Fibroblast of pulmonary artery (primary cell): ENCODE measurements at regions not wholly inside any gene's neighbourhood (a gene's known extent, or its start where the extent isn't known, plus 50 kb on each side); places are given as distances from the start of the nearest gene placed in this dataset.

Source experiments
- DNase-seq: peaks from one replicate; pipeline ENCODE4 v3.0.0-alpha.2; 2010; ENCODE audit warnings: low read depth
- H3K4me3 ChIP-seq: replicated peaks from 2 replicates; pipeline ENCODE4 v1.5.1; 2011; ENCODE audit warnings: low read depth, mild to moderate bottlenecking, control low read depth, low read length, moderate library complexity
- TF ChIP-seq, protein P1 (sequence below): IDR thresholded peaks from 2 replicates; pipeline ENCODE4 v1.5.1; 2011; ENCODE audit warnings: mild to moderate bottlenecking, control low read depth, low read length, inconsistent platforms; ENCODE audit errors: missing control alignments

DNA sequence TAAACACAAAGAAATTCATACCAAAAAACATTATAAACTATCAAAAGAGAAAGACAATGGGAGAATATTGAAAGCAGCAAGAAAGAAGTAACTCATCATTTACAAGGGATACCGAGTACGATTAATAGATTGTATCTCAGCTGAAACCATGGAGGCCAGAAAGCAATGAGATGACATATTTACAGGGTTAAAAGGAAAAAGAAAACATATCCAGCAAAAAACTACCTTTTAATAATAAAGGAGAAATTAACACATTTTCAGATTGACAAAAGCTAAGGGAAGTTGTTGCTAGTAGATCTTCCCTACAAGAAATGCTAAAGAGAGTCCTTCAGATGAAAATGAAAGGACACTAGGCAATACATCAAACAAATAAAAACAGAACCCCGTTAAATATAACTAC, 364.8 kb upstream of the TNC start:
- no peak overlapping the region for H3K4me3 ChIP-seq
- no peak for DNase-seq
- TF ChIP-seq, protein P1, sequence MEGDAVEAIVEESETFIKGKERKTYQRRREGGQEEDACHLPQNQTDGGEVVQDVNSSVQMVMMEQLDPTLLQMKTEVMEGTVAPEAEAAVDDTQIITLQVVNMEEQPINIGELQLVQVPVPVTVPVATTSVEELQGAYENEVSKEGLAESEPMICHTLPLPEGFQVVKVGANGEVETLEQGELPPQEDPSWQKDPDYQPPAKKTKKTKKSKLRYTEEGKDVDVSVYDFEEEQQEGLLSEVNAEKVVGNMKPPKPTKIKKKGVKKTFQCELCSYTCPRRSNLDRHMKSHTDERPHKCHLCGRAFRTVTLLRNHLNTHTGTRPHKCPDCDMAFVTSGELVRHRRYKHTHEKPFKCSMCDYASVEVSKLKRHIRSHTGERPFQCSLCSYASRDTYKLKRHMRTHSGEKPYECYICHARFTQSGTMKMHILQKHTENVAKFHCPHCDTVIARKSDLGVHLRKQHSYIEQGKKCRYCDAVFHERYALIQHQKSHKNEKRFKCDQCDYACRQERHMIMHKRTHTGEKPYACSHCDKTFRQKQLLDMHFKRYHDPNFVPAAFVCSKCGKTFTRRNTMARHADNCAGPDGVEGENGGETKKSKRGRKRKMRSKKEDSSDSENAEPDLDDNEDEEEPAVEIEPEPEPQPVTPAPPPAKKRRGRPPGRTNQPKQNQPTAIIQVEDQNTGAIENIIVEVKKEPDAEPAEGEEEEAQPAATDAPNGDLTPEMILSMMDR, result no peak

DNA sequence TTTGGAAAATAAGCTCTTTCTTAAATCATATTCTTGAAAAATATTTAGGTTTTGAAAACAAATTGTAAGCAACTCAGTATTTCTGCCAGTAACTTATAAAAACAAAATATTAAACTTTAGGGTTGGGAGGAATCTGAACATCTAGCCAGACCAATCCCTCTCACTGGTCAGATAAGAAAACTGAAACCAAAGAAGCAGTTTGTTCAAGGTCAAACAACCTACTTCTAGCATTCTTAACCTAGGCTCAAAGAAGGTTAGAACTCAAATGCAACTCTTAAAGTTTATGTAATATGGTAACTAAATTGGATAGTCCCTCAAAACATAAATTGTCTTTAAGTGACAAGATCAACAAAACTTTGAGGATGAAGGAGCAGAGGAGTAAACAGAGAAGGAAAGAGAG, 374.9 kb upstream of the TNC start:
- H3K4me3 ChIP-seq, result no peak overlapping the region
- TF ChIP-seq, protein P1, result no peak
- DNase-seq, result no peak

DNA sequence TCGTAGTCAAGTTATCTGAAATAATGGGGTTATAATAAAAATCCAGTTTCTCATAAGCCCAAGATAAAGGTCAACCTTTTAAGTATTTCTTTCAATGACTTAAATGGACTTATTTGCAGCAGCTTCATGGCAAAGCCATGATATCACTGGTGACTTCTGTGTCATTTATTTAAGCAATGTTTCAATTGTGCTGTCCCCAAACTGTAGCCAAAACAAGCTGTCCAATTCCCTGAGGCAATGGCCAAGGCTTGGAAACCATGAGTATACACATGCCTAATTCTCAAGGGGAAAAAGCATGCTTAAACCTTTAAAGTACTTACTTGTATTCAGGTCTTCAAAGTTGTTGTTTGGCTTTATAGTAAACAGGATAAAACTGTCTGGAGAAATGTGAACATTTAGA, 376.4 kb upstream of the TNC start:
- DNase-seq, result no peak
- H3K4me3 ChIP-seq, result no peak overlapping the region
- TF ChIP-seq, protein P1, result no peak

DNA sequence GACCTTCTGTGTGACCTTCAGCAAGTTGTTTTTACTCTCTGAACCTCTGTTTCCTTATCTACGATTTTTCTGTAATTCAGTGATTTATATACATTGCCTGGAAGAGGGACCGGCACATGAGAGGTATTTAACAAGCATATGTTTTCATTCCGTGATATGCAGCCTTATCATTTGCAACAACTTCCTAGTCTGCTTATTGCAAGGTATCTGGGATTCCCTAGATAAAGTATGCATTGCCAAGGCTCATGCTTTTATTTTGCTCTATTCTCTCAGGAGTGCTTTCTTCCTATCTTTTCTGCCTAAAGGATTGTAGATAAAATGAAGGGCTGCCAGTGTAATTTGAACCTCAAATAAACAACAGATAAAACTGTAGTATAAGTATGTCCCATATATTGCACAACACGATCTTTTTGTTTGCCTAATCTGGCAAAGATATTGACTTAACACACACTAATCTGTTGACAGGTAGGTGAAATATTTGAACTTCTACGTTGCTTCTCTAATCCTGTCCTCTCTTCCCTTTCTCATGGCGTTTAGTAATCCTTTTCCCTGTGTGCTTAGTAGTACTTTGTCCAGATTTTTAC, 377.2 kb upstream of the TNC start:
- DNase-seq, result no peak
- no peak overlapping the region for H3K4me3 ChIP-seq
- TF ChIP-seq, protein P1, result no peak

DNA sequence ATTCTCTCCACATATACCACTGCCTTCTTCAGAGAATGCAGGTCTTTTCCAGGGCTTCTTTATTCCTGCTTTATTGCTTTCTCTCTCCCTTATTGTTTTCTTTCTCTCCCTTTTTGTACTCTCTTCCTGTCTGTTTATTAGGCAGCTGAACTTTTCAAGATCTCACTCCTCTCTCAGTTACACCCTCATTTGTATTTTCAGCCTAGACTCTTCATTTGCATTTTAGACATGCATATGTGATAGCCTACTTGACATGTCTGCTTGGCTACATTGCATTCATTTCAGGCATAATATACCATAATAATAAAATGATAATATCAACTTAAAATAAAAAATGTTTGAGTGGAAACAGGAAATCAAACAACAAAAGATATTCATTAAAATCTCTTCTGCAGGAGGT, 377.9 kb upstream of the TNC start:
- no peak for DNase-seq
- TF ChIP-seq, protein P1, result no peak
- H3K4me3 ChIP-seq, result no peak overlapping the region

DNA sequence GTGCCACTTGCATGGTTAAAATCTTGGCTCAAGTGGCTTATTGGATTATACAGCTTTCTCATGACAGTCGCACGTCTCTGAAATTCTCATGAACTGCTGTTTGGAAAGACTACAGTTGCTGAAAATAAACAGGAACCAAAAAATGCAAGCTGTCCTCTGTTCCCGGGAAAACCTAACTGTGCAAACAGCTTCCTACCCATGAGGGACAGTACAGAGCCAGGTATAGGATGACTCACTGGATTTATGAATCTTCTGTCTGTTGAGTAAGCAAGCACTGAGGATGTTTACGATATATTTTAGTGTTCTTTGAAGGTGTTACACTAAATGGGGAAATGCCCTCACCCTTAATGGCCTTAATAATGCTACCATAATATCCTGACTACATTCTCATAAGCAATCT, 380.3 kb upstream of the TNC start:
- TF ChIP-seq, protein P1, result no peak
- no peak overlapping the region for H3K4me3 ChIP-seq

DNA sequence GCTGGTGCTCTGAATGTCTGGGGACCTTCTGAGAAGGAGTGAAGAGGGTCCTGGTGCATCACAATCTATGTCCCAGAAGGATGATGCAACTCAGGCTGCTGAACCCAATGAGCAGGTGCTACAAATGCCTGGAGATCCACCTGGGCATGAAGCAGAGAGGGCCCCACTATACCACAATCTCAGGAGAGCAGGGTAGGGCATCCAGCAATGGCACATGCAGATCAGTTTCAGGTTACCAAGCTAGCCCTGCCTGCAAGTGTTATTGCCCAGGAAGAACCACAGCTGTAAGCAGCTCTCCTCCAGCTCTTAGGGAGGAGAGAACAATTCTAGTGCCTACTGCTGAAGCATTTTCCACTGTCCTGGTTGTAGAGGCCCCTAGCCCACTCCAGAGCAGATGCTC, 389.2 kb upstream of the TNC start:
- TF ChIP-seq, protein P1, result no peak
- no peak for DNase-seq
- H3K4me3 ChIP-seq, result no peak overlapping the region

More for the DNA sequence above, 380.3 kb upstream of the TNC start:
- DNase-seq, result no peak
